Fibroblast of the aortic adventitia (primary cell): ENCODE measurements at regions not wholly inside any gene's neighbourhood (a gene's known extent, or its start where the extent isn't known, plus 50 kb on each side); places are given as distances from the start of the nearest gene placed in this dataset.

ENCODE experiments used
- DNase-seq: peaks from one replicate; pipeline ENCODE4 v3.0.0-alpha.2; 2010; ENCODE audit warnings: low read depth
- H3K4me3 ChIP-seq: 2 replicates; pipeline ENCODE4 v1.5.1; 2011; ENCODE audit warnings: low read depth, mild to moderate bottlenecking, control low read depth, low read length, moderate library complexity
- TF ChIP-seq, protein P1 (sequence below): IDR thresholded peaks from 2 replicates; pipeline ENCODE4 v1.5.1; 2011; ENCODE audit warnings: mild to moderate bottlenecking, low read length, control low read depth, inconsistent platforms; ENCODE audit not compliant: insufficient read depth

DNA sequence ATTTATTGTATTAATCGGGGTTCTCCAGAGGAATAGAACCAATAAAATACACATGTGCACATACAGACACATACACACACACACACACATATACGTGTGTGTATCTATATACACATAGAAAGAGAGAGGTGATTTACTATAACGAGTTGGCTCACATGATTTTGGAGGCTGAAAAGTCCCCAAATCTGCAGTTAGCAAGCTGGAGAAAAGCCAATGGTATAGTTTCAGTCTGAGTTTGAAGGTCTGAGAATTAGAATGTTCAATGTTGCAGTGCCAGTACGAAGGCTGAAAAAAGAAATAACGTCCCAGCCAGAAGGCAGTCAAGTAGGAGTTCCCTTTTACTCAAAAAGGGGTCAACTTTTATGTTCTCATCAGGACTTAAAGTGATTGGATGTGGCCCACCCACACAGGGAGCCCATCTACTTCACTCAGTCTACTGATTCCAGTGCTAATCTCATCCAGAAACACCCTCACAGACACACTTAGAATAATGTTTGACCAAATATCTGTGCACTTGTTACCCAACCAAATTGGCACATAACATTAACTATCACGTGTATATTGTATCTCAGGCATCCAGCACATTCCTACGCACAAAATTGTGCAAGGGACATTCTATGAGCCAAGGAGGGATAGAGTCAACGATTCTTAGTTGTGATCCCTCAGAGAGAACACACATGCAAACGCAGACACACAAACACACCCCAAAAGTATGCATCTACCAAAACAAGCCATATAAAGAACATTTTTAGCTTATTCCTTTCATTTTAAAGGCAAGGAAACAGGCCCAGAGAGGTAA lies 195.5 kb upstream of the DUSP10 start:
- H3K4me3 ChIP-seq = no peak overlapping the region
- no peak for DNase-seq
- TF ChIP-seq, protein P1, sequence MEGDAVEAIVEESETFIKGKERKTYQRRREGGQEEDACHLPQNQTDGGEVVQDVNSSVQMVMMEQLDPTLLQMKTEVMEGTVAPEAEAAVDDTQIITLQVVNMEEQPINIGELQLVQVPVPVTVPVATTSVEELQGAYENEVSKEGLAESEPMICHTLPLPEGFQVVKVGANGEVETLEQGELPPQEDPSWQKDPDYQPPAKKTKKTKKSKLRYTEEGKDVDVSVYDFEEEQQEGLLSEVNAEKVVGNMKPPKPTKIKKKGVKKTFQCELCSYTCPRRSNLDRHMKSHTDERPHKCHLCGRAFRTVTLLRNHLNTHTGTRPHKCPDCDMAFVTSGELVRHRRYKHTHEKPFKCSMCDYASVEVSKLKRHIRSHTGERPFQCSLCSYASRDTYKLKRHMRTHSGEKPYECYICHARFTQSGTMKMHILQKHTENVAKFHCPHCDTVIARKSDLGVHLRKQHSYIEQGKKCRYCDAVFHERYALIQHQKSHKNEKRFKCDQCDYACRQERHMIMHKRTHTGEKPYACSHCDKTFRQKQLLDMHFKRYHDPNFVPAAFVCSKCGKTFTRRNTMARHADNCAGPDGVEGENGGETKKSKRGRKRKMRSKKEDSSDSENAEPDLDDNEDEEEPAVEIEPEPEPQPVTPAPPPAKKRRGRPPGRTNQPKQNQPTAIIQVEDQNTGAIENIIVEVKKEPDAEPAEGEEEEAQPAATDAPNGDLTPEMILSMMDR = no peak

DNA sequence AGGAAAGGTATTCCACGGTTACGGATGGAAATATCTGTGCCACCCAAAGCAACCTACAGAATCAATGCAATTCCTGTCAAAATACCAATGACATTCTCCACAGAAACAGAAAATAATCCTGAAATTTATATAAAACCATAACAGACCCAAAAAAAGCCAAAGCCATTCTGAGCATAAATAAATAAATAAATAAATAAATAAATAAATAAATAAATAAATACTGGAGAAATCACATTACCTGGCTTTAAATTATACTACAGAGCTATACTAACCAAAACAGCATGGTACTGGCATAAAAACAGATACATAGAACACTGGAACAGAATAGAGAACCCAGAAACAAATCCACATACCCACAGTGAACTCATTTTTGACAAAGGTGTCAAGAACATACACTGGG lies 191.9 kb upstream of the DUSP10 start:
- DNase-seq = no peak
- TF ChIP-seq, protein P1 = no peak
- H3K4me3 ChIP-seq = no peak overlapping the region

DNA sequence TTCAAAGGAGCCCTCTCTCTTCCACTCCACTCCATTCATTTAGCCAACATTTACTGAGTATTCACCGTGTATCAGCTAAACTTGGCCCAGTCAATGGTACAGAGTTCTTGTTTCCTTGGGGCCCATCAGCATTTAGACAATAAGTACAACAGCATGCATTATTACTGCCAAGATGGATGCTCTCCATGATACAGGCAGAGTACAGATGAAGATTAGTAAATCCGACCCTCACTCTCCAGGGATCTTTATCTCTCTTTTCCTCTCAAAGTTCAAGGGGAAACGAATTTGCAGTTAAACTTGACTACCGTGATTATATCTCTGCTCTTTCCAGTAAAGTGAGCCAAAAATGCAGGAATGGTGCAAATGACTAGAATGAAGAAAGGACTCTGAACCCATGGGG lies 184.6 kb upstream of the DUSP10 start:
- DNase-seq = no peak
- TF ChIP-seq, protein P1 = no peak
- no peak overlapping the region for H3K4me3 ChIP-seq

DNA sequence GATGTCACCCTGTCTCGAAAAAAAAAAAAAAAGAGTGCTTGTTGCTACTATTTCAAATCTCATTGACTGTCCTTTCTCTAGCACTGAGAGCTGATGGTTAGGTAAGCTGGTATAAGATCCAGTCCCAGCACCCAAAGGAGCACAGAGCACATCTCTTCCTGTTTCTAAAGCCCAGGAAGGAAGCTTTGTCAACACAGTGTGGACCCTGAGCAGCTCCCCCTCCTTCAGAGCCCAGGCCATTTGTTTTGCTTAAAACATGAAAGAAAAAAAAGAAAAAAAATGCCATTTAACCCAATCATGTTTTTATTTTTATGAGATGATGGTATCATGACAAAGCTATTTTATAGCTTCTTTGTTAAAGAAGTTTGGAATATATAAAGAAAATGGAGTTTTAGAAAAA lies 184.1 kb upstream of the DUSP10 start:
- TF ChIP-seq, protein P1 = no peak
- H3K4me3 ChIP-seq = no peak overlapping the region
- DNase-seq = no peak

DNA sequence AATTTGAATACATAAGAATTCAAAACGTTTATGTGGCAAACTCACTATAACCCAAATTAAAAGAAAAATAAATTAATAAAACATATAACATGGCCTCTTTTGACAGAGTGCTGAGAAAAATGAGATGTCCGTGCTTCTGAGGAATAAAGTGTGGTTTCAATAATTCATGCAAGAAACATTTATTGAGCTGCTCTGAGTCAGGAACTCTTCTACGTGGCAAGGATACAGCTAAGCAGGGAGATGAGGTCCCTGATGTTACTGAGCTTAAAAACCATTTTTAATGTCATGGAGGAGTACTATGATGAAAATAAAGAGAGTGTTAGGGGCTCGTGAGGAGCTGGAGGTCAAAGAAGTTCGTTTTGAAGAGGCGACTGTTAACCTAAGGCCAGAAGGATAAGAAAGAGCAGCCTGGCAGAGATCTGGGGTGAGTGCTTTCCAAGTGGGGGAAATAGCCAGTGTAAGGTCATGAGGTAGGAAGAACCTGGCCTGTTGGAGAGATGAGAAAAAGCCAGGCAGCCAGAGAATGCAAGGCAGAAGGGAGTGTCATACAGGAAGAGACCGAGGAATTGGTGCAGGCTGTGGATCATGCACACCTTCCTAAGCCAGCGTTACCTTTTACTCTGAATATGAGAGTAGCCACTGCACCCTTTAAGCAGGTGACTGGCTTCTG lies 182.2 kb upstream of the DUSP10 start:
- H3K4me3 ChIP-seq = no peak overlapping the region
- TF ChIP-seq, protein P1 = no peak
- DNase-seq = no peak

DNA sequence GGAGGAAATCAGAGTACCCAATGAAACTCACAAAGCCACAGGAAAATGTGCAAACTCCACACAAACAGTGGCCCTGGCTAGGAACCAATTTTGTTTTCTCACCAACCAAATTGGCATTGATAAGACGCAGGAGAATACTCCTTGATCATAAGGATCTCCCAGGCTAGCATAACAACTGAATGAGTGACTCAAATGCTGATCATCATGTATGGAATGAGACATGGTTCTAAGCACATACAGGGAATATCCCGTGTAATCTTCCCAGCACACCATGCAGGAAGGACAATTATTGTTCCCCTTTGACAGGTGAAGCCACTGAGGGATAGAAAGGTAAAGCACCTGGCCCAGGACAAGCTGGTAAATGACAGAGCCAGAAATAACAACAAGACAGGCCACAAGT lies 180.0 kb upstream of the DUSP10 start:
- DNase-seq = no peak
- H3K4me3 ChIP-seq = no peak overlapping the region
- TF ChIP-seq, protein P1 = no peak
